ENCODE measurements at regions not wholly inside any gene's neighbourhood (a gene's known extent, or its start where the extent isn't known, plus 50 kb on each side); places are given as distances from the start of the nearest gene placed in this dataset.
"Not testable (repeated sequence)": the region's sequence is repeated elsewhere in the genome, so short reads cannot be mapped to it uniquely, and the experiment has no call there.

DNA sequence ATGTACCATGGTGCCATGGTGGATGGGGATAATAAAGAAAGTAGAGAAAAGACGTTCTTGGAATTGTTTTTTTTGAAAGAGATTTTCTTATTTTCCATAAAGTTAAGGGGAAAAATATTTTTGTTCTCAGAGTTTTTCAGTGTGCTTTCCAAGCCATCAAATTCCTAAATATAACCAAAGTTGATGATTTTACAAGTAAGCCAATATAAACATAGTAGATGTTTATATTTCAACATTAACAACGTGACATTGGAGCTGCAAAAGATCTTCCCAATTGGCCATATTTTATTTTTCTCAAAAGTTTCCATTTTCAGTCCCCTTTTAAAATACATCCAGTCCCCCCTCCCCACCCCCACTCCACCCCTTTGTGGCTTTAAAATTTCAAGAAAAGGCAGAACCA lies 80.9 kb upstream of the PICALM start:
- TF ChIP-seq, protein P1, sequence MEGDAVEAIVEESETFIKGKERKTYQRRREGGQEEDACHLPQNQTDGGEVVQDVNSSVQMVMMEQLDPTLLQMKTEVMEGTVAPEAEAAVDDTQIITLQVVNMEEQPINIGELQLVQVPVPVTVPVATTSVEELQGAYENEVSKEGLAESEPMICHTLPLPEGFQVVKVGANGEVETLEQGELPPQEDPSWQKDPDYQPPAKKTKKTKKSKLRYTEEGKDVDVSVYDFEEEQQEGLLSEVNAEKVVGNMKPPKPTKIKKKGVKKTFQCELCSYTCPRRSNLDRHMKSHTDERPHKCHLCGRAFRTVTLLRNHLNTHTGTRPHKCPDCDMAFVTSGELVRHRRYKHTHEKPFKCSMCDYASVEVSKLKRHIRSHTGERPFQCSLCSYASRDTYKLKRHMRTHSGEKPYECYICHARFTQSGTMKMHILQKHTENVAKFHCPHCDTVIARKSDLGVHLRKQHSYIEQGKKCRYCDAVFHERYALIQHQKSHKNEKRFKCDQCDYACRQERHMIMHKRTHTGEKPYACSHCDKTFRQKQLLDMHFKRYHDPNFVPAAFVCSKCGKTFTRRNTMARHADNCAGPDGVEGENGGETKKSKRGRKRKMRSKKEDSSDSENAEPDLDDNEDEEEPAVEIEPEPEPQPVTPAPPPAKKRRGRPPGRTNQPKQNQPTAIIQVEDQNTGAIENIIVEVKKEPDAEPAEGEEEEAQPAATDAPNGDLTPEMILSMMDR (IDR thresholded peaks at IDR 0.05): no peak
- no peak for TF ChIP-seq POLR2A (IDR thresholded peaks at IDR 0.05)
- 63 to 67% methylated on average over 2 of the region's 2 CpGs for WGBS, 2 donors

DNA sequence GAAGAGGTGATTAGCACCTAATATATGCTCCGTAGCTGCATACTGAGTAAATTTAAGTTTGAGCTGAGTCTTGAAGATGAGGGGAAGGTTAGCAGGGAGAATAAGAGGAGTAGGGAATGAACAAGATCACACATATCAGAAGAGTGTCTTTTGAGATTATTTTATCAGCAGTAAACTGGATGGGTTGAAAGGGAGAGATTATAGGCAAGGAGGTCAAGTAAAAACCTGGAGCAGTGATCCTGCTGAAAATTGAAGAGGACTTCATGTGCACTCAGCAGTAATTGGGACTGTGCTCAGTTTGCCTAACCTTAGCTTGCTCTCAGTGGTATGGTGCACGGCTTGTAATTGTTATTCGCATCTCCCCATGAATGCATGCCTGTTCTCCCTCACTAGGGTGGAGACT lies 79.5 kb upstream of the PICALM start:
- WGBS, 2 donors: 78 to 94% methylated on average over 3 of the region's 3 CpGs
- H3K4me3 ChIP-seq (ENCODE audit: low read depth, poor library complexity, severe bottlenecking): no peak overlapping the region
- TF ChIP-seq POLR2A (IDR thresholded peaks at IDR 0.05): no peak
- TF ChIP-seq, protein P1 (IDR thresholded peaks at IDR 0.05): no peak
- DNase-seq (ENCODE audit: low spot score in 2 of 2): no peak
- intact Hi-C loops (cut with DNase I; ENCODE audit: low total_unique reads): no loop called here

More for the DNA sequence above, 80.9 kb upstream of the PICALM start:
- no peak overlapping the region for H3K4me3 ChIP-seq (ENCODE audit: low read depth, poor library complexity, severe bottlenecking)
- intact Hi-C loops (cut with DNase I; ENCODE audit: low total_unique reads): no loop called here
- DNase-seq (ENCODE audit: low spot score in 2 of 2): no peak

DNA sequence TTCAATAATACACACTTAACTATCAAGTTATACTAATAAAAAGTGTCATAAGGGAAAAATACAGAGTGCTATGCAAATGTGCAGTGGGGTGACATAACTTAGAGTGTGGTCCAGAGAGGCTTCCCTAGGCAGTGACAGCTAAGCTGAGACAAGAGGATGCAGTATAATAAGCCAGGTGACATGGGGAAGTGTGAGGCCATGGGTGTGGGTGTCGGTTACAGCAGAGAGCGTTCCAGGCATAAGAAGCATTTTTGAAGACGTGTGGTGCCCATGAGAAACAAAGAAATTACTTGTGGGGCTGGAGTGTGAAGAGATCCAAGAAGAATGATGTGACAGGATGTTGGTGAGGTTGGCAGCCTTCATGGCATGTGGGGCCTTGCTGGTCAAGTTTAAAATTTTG lies 78.1 kb upstream of the PICALM start:
- WGBS, 2 donors: 67 to 94% methylated on average over 3 of the region's 3 CpGs
- intact Hi-C loops (cut with DNase I; ENCODE audit: low total_unique reads): no loop called here
- TF ChIP-seq POLR2A (IDR thresholded peaks at IDR 0.05): no peak
- TF ChIP-seq, protein P1 (IDR thresholded peaks at IDR 0.05): no peak
- no peak overlapping the region for H3K4me3 ChIP-seq (ENCODE audit: low read depth, poor library complexity, severe bottlenecking)
- DNase-seq (ENCODE audit: low spot score in 2 of 2): no peak

DNA sequence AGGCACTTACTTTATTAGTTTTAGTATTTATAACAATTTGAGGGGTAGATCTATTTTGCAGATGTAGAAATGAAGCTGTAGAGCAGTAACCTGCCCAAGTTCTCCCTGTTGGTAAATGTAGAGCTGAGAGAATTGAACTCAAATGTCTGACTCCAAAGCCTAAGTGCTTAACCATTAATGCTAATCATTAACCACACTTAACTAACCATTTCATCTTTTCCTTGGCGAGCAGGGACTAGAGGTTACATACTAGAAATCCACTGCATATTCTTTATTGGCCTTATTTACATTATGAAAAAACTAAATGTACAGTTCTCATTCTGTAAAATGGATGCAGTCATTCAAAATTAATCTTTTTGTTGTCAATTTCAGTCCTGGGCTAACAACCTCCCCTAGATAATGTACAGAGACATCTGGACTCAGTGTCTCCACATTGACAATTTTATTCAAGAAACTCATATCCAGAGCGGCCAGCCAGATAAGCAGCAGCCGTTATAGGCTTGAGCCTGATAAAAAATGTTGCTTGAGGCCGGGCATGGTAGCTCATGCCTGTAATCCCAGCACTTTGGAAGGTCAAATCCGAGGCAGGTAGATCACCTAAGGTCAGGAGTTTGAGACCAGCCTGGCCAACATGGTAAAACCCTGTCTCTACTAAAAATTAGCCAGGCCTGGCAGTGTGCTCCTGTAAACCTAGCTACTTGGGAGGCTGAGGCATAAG lies 76.7 kb upstream of the PICALM start:
- TF ChIP-seq POLR2A (IDR thresholded peaks at IDR 0.05): no peak
- TF ChIP-seq, protein P1 (IDR thresholded peaks at IDR 0.05): no peak
- no peak for DNase-seq (ENCODE audit: low spot score in 2 of 2)
- intact Hi-C loops (cut with DNase I; ENCODE audit: low total_unique reads): no loop called here
- no peak overlapping the region for H3K4me3 ChIP-seq (ENCODE audit: low read depth, poor library complexity, severe bottlenecking)
- 91% methylated on average over 5 of the region's 5 CpGs for WGBS, 2 donors

DNA sequence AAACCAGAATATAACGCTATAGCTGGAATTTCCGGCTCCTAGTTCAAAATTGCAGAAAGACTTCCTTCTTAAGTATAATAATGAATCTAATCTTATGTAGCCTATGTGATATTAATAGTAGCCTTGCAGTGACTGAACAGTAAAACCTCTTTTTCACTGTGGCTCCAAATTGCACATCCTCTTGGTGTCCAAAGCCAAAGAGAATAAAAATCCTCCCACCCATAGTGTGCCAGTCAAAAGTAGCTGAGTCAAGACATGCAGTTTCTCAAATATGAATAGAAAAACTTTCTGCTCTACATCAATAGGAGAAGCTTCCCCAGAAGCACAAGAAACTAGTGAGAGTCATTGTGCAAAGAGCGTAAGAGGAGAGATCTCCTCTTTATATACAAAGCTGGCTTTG lies 76.0 kb upstream of the PICALM start:
- no peak overlapping the region for H3K4me3 ChIP-seq (ENCODE audit: low read depth, poor library complexity, severe bottlenecking)
- WGBS, 2 donors: 71 to 91% methylated on average over 3 of the region's 3 CpGs
- no peak for TF ChIP-seq POLR2A (IDR thresholded peaks at IDR 0.05)
- TF ChIP-seq, protein P1 (IDR thresholded peaks at IDR 0.05): no peak
- intact Hi-C loops (cut with DNase I; ENCODE audit: low total_unique reads): no loop called here
- DNase-seq (ENCODE audit: low spot score in 2 of 2): no peak

DNA sequence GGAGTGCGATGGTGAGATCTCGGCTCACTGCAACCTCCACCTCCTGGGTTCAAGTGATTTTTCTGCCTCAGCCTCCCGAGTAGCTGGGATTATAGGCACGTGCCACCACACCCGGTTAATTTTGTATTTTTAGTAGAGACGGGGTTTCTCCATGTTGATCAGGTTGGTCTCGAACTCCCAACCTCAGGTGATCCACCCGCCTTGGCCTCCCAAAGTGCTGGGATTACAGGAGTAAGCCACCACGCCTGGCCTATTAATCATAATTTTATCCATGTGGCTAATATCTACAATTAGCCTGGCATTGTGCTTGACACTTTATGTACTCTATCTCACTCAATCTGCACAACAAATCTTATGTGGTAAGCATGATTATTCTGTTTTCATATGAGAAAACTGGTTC lies 75.2 kb upstream of the PICALM start:
- H3K4me3 ChIP-seq (ENCODE audit: low read depth, poor library complexity, severe bottlenecking); intact Hi-C loops (cut with DNase I; ENCODE audit: low total_unique reads); DNase-seq (ENCODE audit: low spot score in 2 of 2): not testable (repeated sequence)
- WGBS, 2 donors: 96% methylated on average over 9 of the region's 9 CpGs

Measured in lower leg skin (tissue), 4 donors.